ENCODE measurements at regions not wholly inside any gene's neighbourhood (a gene's known extent, or its start where the extent isn't known, plus 50 kb on each side); places are given as distances from the start of the nearest gene placed in this dataset.

- TF ChIP-seq, protein P1, sequence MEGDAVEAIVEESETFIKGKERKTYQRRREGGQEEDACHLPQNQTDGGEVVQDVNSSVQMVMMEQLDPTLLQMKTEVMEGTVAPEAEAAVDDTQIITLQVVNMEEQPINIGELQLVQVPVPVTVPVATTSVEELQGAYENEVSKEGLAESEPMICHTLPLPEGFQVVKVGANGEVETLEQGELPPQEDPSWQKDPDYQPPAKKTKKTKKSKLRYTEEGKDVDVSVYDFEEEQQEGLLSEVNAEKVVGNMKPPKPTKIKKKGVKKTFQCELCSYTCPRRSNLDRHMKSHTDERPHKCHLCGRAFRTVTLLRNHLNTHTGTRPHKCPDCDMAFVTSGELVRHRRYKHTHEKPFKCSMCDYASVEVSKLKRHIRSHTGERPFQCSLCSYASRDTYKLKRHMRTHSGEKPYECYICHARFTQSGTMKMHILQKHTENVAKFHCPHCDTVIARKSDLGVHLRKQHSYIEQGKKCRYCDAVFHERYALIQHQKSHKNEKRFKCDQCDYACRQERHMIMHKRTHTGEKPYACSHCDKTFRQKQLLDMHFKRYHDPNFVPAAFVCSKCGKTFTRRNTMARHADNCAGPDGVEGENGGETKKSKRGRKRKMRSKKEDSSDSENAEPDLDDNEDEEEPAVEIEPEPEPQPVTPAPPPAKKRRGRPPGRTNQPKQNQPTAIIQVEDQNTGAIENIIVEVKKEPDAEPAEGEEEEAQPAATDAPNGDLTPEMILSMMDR (IDR thresholded peaks at IDR 0.05; ENCODE audit: insufficient read depth, low read length, poor library complexity, severe bottlenecking): no peak
- TF ChIP-seq EZH2phosphoT487 (conservative IDR thresholded peaks at IDR 0.05; ENCODE audit: low read length): no peak
These were observed 381.2 kb upstream of the PCDH10 start for GRCh38 chr4:132767901-132768300.

All from SU-DHL-6 (cell line).